SK-N-SH treated with all-trans-retinoic acid at 6 μM for 48 hours (cell line): ENCODE measurements at regions not wholly inside any gene's neighbourhood (a gene's known extent, or its start where the extent isn't known, plus 50 kb on each side); places are given as distances from the start of the nearest gene placed in this dataset.

Experiments used
- ATAC-seq: fragments of 200-7000 bp; cut with Tn5 transposase; 3 replicates; pipeline ENCODE4 v1.9.1; 2020; ENCODE audit warnings: mild to moderate bottlenecking, moderate library complexity
- ARNTL ChIP-seq: fragments of 450-650 bp; formaldehyde crosslinking; IDR thresholded peaks from 2 replicates; pipeline ENCODE4 v1.5.0; 2020; ENCODE audit warnings: low read depth, mild to moderate bottlenecking, moderate library complexity, borderline replicate concordance

DNA sequence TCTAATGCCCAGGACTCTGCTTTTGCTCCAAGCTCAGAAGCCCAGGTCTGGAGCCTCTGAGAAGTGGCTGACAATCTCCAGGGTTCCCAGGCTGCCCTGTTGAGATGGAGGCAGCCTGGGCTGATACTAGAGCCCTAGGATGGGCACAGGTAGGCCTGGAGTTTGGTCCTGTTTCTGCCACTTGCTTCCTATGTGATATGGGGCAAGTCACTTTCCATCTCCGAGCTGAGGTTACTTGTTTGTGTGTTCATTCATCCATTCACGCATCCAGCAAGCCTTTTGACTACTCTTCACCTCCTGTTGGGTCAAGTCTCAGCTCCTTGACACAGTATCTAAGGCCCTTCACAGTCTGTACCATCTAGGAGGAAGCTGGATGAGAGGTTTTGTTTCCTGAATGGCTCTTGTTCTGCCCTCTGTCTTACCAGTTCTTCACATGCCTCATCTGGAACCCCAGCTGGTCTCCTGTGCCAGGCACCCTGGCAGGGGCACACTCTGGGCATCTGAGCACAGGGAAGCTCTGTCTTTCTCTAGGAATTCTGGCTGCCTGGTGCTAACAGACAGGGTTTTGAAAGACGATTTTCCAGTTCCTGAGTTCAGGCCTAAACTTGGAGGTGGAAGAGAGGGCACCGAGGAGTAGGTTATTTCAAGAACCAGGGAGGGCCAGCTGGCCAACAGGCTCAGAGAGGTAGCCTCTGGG, 53.2 kb upstream of the AMPD3 start:
- no peak for ATAC-seq
- no peak for TF ChIP-seq ARNTL (CRISPR knock-in tag)
